GM12878 (cell line): ENCODE measurements at regions not wholly inside any gene's neighbourhood (a gene's known extent, or its start where the extent isn't known, plus 50 kb on each side); places are given as distances from the start of the nearest gene placed in this dataset.

Source experiments
- ATAC-seq: fragments of 200-7000 bp; cut with Tn5 transposase; 3 replicates; pipeline ENCODE4 v1.9.1; 2020; ENCODE audit warnings: mild to moderate bottlenecking, moderate library complexity
- BruUV-seq: library from RNA; stranded (reverse); fragments of 400-500 nt; replicated peaks from 2 replicates; lab custom pipeline; 2021; lab: Mats Ljungman, UMichigan
- CTCF ChIA-PET: fragments of 300-600 bp; sonication (Branson Sonifier 250); formaldehyde crosslinking; extraction: SDS; loops from one replicate; lab custom pipeline; 2021; ENCODE audit warnings: inconsistent platforms; lab: Yijun Ruan, JAX
- POLR2A ChIA-PET: fragments of 350-600 bp; formaldehyde crosslinking; extraction: SDS; loops from one replicate; lab custom pipeline; 2021; ENCODE audit warnings: inconsistent platforms; lab: Charles Lee
- RAD21 ChIA-PET: fragments of 300-600 bp; sonication (Branson Sonifier 250); formaldehyde crosslinking; loops from one replicate; lab custom pipeline; 2023; ENCODE audit warnings: antibody characterized with exemption; ENCODE audit not compliant: unreplicated experiment; lab: Charles Lee
- SMC1A ChIA-PET: fragments of 300-600 bp; sonication (Branson Sonifier 250); formaldehyde crosslinking; loops from one replicate; lab custom pipeline; 2023; ENCODE audit not compliant: unreplicated experiment, uncharacterized antibody; lab: Charles Lee
- DNase-seq: peaks from one replicate; pipeline ENCODE4 v3.0.0-alpha.2; 2011; ENCODE audit warnings: low read depth, low spot score
- FAIRE-seq: peaks from 3 replicates; lab custom pipeline; 2011; peaks lifted over from hg19 to GRCh38; lab: Jason Lieb, UNC
- H2AFZ ChIP-seq: 2 replicates; pipeline ENCODE4 v1.6.0; 2011; ENCODE audit warnings: low read depth, low read length, control low read depth; ENCODE audit not compliant: control insufficient read depth
- H3K27ac ChIP-seq: 2 replicates; pipeline ENCODE4 v1.5.1; 2011; ENCODE audit warnings: control low read depth; ENCODE audit not compliant: control insufficient read depth, insufficient read depth
- H3K27me3 ChIP-seq, 2 experiments: replicated peaks in 1 of 2; 2 replicates each; pipeline versions ENCODE4 v1.6.0 to v1.6.1; 2011; ENCODE audit warnings: low read length in 1 of 2; ENCODE audit not compliant: control insufficient read depth in 2 of 2, insufficient read depth in 2 of 2
- H3K36me3 ChIP-seq, 2 experiments: 2 replicates each; pipeline ENCODE4 v1.5.1; 2011; ENCODE audit warnings: low read length in 1 of 2; ENCODE audit not compliant: control insufficient read depth in 2 of 2, insufficient read depth in 2 of 2
- H3K4me1 ChIP-seq: 2 replicates; pipeline ENCODE4 v1.6.1; 2011; ENCODE audit warnings: mild to moderate bottlenecking, low read length, moderate library complexity, mixed read lengths; ENCODE audit not compliant: control insufficient read depth, insufficient read depth
- H3K4me2 ChIP-seq: 2 replicates; pipeline ENCODE4 v1.6.0; 2011; ENCODE audit warnings: control low read depth; ENCODE audit not compliant: control insufficient read depth, insufficient read depth
- H3K4me3 ChIP-seq: fragments of 200-600 bp; sonication (generic); 2 replicates; pipeline ENCODE4 v1.5.1; 2016
- H3K79me2 ChIP-seq: 2 replicates; pipeline ENCODE4 v1.6.0; 2011; ENCODE audit warnings: low read length; ENCODE audit not compliant: control insufficient read depth, insufficient read depth
- H3K9ac ChIP-seq: 2 replicates; pipeline ENCODE4 v1.8.0; 2011; ENCODE audit warnings: low read length, control low read depth, mixed read lengths; ENCODE audit not compliant: control insufficient read depth, insufficient read depth
- H3K9me3 ChIP-seq: replicated peaks from 3 replicates; pipeline ENCODE4 v1.5.1; 2011; ENCODE audit warnings: mild to moderate bottlenecking, low read length; ENCODE audit not compliant: control insufficient read depth, insufficient read depth
- H4K20me1 ChIP-seq: 2 replicates; pipeline ENCODE4 v1.6.0; 2011; ENCODE audit not compliant: control insufficient read depth, insufficient read depth
- CEBPB ChIP-seq, 2 experiments: fragments of 150-350 bp in 1 of 2; IDR thresholded peaks; 2 replicates each; pipeline ENCODE4 v1.6.1; 2012 to 2014; ENCODE audit warnings: low read depth in 2 of 2, low read length in 2 of 2, borderline replicate concordance in 1 of 2, inconsistent platforms in 1 of 2
- HDAC6 ChIP-seq: fragments of 200-600 bp; sonication (generic); IDR thresholded peaks from one replicate; pipeline ENCODE4 v1.8.0; 2017; ENCODE audit warnings: antibody characterized with exemption; ENCODE audit not compliant: unreplicated experiment
- NRF1 ChIP-seq: conservative IDR thresholded peaks from 2 replicates; pipeline ENCODE4 v1.6.1; 2011; ENCODE audit warnings: mild to moderate bottlenecking, low read depth, low read length, improper control_type of control experiment
- ZNF24 ChIP-seq: fragments of 450-650 bp; IDR thresholded peaks from 2 replicates; pipeline ENCODE4 v1.6.1; 2017; ENCODE audit warnings: antibody characterized with exemption, mild to moderate bottlenecking
- ZNF274 ChIP-seq: IDR thresholded peaks from one replicate; pipeline ENCODE4 v1.8.0; 2011; ENCODE audit not compliant: insufficient read length, insufficient read depth
- WGBS: methylation state at CpG from one replicate; pipeline ENCODE4 v1.1.6; 2016; ENCODE audit warnings: low lambda C conversion rate; ENCODE audit not compliant: insufficient replicate concordance, insufficient coverage; ENCODE audit errors: missing lambda C conversion rate; 5-methylcytosine and 5-hydroxymethylcytosine counted together
- in situ Hi-C: fragments of 300-500 bp; cut with MboI; formaldehyde crosslinking; loops from 9 replicates; pipeline ENCODE4 v1.14.3; 2018; ENCODE audit warnings: mixed read lengths
- intact Hi-C: fragments of 100-400 bp; cut with micrococcal nuclease; formaldehyde crosslinking; loops from one replicate; pipeline ENCODE4 v1.14.2; 2022; ENCODE audit not compliant: unreplicated experiment
- TF ChIP-seq, protein P1 (sequence below): IDR thresholded peaks from 2 replicates; pipeline ENCODE4 v1.6.1; 2011; ENCODE audit warnings: mild to moderate bottlenecking, low read depth, low read length, moderate library complexity; ENCODE audit not compliant: insufficient replicate concordance
- TF ChIP-seq, protein P2 (sequence below): fragments of 450-650 bp; formaldehyde crosslinking; IDR thresholded peaks from 2 replicates; pipeline ENCODE4 v1.5.0; 2022; ENCODE audit warnings: mild to moderate bottlenecking, missing genetic modification characterization
- TF ChIP-seq, protein P3 (sequence below): fragments of 450-650 bp; IDR thresholded peaks from 2 replicates; pipeline ENCODE4 v1.6.1; 2014; ENCODE audit warnings: mild to moderate bottlenecking

DNA sequence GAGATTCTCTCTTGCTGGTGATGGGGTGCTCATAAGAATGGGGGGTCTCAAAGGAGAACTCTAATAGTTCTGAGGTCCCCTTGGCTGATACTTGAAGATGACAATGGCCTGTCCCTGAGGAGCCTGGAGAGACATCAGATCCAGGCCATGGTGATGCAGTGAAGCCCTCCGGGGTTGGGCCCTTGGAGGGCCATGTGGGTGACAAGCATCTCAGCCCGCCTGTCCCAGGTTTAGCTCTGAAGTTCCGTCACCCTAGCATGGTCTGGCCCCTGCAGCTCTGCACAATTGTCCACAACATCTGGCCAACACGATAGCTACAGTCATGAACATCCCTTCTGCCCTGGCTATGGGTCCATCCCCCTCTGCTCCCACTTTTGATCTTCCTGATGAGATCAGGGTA, 202.8 kb upstream of the HS6ST1 start:
- ChIA-PET CTCF (no interaction called here), RAD21 (no interaction called here), SMC1A (no interaction called here), POLR2A (no interaction called here)
- Histone ChIP-seq H3K4me3 (no peak overlapping the region), H3K9me3 (no peaks in the 10 kb centered on the region; the same call in 2 of the 3 replicates), H3K4me1 (peaks cover 11% of the 10 kb centered on the region), H3K27ac (no peak overlapping the region), H4K20me1 (no peaks in the 10 kb centered on the region), H2AFZ (no peak overlapping the region), H3K4me2 (0 out of 2 replicates have a peak overlapping the region, but pooled peaks have one; percentile 25), H3K79me2 (no peaks in the 10 kb centered on the region), H3K9ac (no peak overlapping the region), H3K27me3 (peaks cover 0 to 1% of the 10 kb centered on the region in 2 experiments; a peak in 1 of 4 replicates), H3K36me3 (no peaks in the 10 kb centered on the region)
- WGBS: 35% methylated on average over 4 of the region's 4 CpGs
- DNase-seq: no peak
- no peak for ATAC-seq
- no TSS peak for BruUV-seq
- TF ChIP-seq CEBPB (IDR thresholded peaks at IDR 0.05; ENCODE audit: borderline replicate concordance in 1 of 2, low read depth in 2 of 2, low read length in 2 of 2): no peak
- no peak for TF ChIP-seq NRF1
- TF ChIP-seq ZNF274: no peak
- TF ChIP-seq, protein P1, sequence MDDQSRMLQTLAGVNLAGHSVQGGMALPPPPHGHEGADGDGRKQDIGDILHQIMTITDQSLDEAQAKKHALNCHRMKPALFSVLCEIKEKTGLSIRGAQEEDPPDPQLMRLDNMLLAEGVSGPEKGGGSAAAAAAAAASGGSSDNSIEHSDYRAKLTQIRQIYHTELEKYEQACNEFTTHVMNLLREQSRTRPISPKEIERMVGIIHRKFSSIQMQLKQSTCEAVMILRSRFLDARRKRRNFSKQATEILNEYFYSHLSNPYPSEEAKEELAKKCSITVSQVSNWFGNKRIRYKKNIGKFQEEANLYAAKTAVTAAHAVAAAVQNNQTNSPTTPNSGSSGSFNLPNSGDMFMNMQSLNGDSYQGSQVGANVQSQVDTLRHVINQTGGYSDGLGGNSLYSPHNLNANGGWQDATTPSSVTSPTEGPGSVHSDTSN: no peak
- TF ChIP-seq, protein P2, sequence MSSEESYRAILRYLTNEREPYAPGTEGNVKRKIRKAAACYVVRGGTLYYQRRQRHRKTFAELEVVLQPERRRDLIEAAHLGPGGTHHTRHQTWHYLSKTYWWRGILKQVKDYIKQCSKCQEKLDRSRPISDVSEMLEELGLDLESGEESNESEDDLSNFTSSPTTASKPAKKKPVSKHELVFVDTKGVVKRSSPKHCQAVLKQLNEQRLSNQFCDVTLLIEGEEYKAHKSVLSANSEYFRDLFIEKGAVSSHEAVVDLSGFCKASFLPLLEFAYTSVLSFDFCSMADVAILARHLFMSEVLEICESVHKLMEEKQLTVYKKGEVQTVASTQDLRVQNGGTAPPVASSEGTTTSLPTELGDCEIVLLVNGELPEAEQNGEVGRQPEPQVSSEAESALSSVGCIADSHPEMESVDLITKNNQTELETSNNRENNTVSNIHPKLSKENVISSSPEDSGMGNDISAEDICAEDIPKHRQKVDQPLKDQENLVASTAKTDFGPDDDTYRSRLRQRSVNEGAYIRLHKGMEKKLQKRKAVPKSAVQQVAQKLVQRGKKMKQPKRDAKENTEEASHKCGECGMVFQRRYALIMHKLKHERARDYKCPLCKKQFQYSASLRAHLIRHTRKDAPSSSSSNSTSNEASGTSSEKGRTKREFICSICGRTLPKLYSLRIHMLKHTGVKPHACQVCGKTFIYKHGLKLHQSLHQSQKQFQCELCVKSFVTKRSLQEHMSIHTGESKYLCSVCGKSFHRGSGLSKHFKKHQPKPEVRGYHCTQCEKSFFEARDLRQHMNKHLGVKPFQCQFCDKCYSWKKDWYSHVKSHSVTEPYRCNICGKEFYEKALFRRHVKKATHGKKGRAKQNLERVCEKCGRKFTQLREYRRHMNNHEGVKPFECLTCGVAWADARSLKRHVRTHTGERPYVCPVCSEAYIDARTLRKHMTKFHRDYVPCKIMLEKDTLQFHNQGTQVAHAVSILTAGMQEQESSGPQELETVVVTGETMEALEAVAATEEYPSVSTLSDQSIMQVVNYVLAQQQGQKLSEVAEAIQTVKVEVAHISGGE: no peak
- no peak for TF ChIP-seq HDAC6
- TF ChIP-seq, protein P3, sequence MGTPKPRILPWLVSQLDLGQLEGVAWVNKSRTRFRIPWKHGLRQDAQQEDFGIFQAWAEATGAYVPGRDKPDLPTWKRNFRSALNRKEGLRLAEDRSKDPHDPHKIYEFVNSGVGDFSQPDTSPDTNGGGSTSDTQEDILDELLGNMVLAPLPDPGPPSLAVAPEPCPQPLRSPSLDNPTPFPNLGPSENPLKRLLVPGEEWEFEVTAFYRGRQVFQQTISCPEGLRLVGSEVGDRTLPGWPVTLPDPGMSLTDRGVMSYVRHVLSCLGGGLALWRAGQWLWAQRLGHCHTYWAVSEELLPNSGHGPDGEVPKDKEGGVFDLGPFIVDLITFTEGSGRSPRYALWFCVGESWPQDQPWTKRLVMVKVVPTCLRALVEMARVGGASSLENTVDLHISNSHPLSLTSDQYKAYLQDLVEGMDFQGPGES: no peak
- no peak for TF ChIP-seq ZNF24
- FAIRE-seq: no peak
- in situ Hi-C loops (no loop called here), intact Hi-C loops (no loop called here)
